ENCODE measurements at regions not wholly inside any gene's neighbourhood (a gene's known extent, or its start where the extent isn't known, plus 50 kb on each side); places are given as distances from the start of the nearest gene placed in this dataset.

- no peaks in the 10 kb centered on the region for H3K9me3 ChIP-seq (ENCODE audit: control insufficient read depth, low read length)
- DNase-seq: no peak
- H3K36me3 ChIP-seq (ENCODE audit: control insufficient read depth, insufficient read depth, low read length): no peaks in the 10 kb centered on the region
- WGBS, 2 experiments (ENCODE audit: insufficient coverage in 1 of 2, insufficient read length in 1 of 2): 78 to 90% methylated on average over 2 to 3 of the region's 3 CpGs
- no peak overlapping the region for H3K9ac ChIP-seq (ENCODE audit: extremely low read depth, low read length, poor library complexity, severe bottlenecking)
- H3K27ac ChIP-seq (ENCODE audit: low read depth, low read length): no peak overlapping the region
- Mint-ChIP-seq H3K4me1 (peaks cover 1% of the 10 kb centered on the region), H3K27me3 (ENCODE audit: insufficient read depth) (no peaks in the 10 kb centered on the region), H3K36me3 (ENCODE audit: low read depth) (no peaks in the 10 kb centered on the region), H3K4me3 (no peak overlapping the region), H3K9me3 (peaks cover 7% of the 10 kb centered on the region), H3K27ac (no peak overlapping the region)
- no peak for TF ChIP-seq CTCF (conservative IDR thresholded peaks at IDR 0.05)
- H3K4me1 ChIP-seq (ENCODE audit: control insufficient read depth, insufficient read depth, low read length): no peaks in the 10 kb centered on the region
- H3K27me3 ChIP-seq (ENCODE audit: control insufficient read depth, insufficient read depth, low read length, poor library complexity, severe bottlenecking): no peaks in the 10 kb centered on the region
- H3K4me3 ChIP-seq (ENCODE audit: low read length): no peak overlapping the region
Measured at GRCh38 chr17:14859542-14859941, 405.6 kb downstream of the PMP22 start.

GRCh38 chr17:14856176-14856575, 408.9 kb downstream of the PMP22 start:
- Mint-ChIP-seq H3K4me3 (no peak overlapping the region), H3K9me3 (peaks cover 4% of the 10 kb centered on the region), H3K4me1 (peaks cover 4% of the 10 kb centered on the region), H3K27me3 (ENCODE audit: insufficient read depth) (no peaks in the 10 kb centered on the region), H3K36me3 (ENCODE audit: low read depth) (no peaks in the 10 kb centered on the region), H3K27ac (no peak overlapping the region)
- Histone ChIP-seq H3K9me3 (ENCODE audit: control insufficient read depth, low read length) (peaks cover 5% of the 10 kb centered on the region), H3K9ac (ENCODE audit: extremely low read depth, low read length, poor library complexity, severe bottlenecking) (no peak overlapping the region), H3K27me3 (ENCODE audit: control insufficient read depth, insufficient read depth, low read length, poor library complexity, severe bottlenecking) (no peaks in the 10 kb centered on the region), H3K4me3 (ENCODE audit: low read length) (no peak overlapping the region), H3K36me3 (ENCODE audit: control insufficient read depth, insufficient read depth, low read length) (no peaks in the 10 kb centered on the region), H3K27ac (ENCODE audit: low read depth, low read length) (peak overlapping the region; percentile 58), H3K4me1 (ENCODE audit: control insufficient read depth, insufficient read depth, low read length) (no peaks in the 10 kb centered on the region)
- no peak for TF ChIP-seq CTCF (conservative IDR thresholded peaks at IDR 0.05)
- no peak for DNase-seq
- WGBS, 2 experiments (ENCODE audit: insufficient coverage in 1 of 2, insufficient read length in 1 of 2): 59 to 77% methylated on average over 8 to 10 of the region's 10 CpGs

DNA sequence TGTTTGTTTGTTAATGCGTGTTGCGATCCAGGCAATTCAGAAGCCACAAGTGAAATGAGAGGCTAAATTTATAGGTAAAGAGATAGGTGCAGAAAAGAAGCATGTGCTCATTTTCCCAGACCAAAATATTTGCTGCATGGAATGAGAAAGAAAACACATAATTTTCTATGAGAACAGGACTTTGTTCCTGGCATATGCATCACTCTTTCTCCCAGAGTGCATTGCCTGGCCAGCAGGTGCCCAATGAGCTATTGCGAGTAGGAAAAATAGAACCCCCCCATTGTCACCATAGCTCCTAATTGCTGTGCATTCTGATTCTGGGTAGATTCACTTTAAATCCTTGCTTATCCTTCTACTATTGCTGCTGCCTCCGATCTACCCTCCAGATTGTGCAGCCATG, 410.4 kb downstream of the PMP22 start:
- H3K4me3 ChIP-seq (ENCODE audit: low read length): no peak overlapping the region
- H3K36me3 ChIP-seq (ENCODE audit: control insufficient read depth, insufficient read depth, low read length): no peaks in the 10 kb centered on the region
- no peaks in the 10 kb centered on the region for H3K4me1 ChIP-seq (ENCODE audit: control insufficient read depth, insufficient read depth, low read length)
- H3K9me3 Mint-ChIP-seq: peaks cover 4% of the 10 kb centered on the region
- 90 to 95% methylated on average over 2 to 3 of the region's 4 CpGs for WGBS, 2 experiments (ENCODE audit: insufficient coverage in 1 of 2, insufficient read length in 1 of 2)
- H3K27me3 ChIP-seq (ENCODE audit: control insufficient read depth, insufficient read depth, low read length, poor library complexity, severe bottlenecking): no peaks in the 10 kb centered on the region
- no peak for TF ChIP-seq CTCF (conservative IDR thresholded peaks at IDR 0.05)
- H3K36me3 Mint-ChIP-seq (ENCODE audit: low read depth): no peaks in the 10 kb centered on the region
- H3K27me3 Mint-ChIP-seq (ENCODE audit: insufficient read depth): no peaks in the 10 kb centered on the region
- DNase-seq: no peak
- peaks cover 5% of the 10 kb centered on the region for H3K9me3 ChIP-seq (ENCODE audit: control insufficient read depth, low read length)
- no peak overlapping the region for H3K4me3 Mint-ChIP-seq
- no peak overlapping the region for H3K27ac Mint-ChIP-seq
- no peak overlapping the region for H3K9ac ChIP-seq (ENCODE audit: extremely low read depth, low read length, poor library complexity, severe bottlenecking)
- H3K27ac ChIP-seq (ENCODE audit: low read depth, low read length): no peak overlapping the region
- peaks cover 3% of the 10 kb centered on the region for H3K4me1 Mint-ChIP-seq
